ENCODE measurements at regions not wholly inside any gene's neighbourhood (a gene's known extent, or its start where the extent isn't known, plus 50 kb on each side); places are given as distances from the start of the nearest gene placed in this dataset.
A peak's percentile ranks its signal among the peaks of the same experiment; 100 is the strongest.

GRCh38 chr15:96406291-96406690 lies 75.8 kb downstream of the NR2F2 start:
- intact Hi-C loops (cut with DNase I), result no loop called here
- TF ChIP-seq, protein P1, sequence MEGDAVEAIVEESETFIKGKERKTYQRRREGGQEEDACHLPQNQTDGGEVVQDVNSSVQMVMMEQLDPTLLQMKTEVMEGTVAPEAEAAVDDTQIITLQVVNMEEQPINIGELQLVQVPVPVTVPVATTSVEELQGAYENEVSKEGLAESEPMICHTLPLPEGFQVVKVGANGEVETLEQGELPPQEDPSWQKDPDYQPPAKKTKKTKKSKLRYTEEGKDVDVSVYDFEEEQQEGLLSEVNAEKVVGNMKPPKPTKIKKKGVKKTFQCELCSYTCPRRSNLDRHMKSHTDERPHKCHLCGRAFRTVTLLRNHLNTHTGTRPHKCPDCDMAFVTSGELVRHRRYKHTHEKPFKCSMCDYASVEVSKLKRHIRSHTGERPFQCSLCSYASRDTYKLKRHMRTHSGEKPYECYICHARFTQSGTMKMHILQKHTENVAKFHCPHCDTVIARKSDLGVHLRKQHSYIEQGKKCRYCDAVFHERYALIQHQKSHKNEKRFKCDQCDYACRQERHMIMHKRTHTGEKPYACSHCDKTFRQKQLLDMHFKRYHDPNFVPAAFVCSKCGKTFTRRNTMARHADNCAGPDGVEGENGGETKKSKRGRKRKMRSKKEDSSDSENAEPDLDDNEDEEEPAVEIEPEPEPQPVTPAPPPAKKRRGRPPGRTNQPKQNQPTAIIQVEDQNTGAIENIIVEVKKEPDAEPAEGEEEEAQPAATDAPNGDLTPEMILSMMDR (IDR thresholded peaks at IDR 0.05), result no peak
- TF ChIP-seq POLR2A (IDR thresholded peaks at IDR 0.05), result no peak
- H3K27me3 ChIP-seq, result peaks cover 53% of the 10 kb centered on the region
- no peak overlapping the region for H3K27ac ChIP-seq
- H3K4me1 ChIP-seq (replicated peaks in 1 of 2), result peaks cover 4 to 15% of the 10 kb centered on the region in 2 donors
- no peaks in the 10 kb centered on the region for H3K36me3 ChIP-seq (replicated peaks in 1 of 2)
- no peaks in the 10 kb centered on the region for H3K9me3 ChIP-seq (replicated peaks in 1 of 3)
- WGBS, 4 donors, result 80 to 93% (median 89%) methylated on average over 3 of the region's 3 CpGs
- H3K4me3 ChIP-seq, result no peak overlapping the region
- no peak for DNase-seq

DNA sequence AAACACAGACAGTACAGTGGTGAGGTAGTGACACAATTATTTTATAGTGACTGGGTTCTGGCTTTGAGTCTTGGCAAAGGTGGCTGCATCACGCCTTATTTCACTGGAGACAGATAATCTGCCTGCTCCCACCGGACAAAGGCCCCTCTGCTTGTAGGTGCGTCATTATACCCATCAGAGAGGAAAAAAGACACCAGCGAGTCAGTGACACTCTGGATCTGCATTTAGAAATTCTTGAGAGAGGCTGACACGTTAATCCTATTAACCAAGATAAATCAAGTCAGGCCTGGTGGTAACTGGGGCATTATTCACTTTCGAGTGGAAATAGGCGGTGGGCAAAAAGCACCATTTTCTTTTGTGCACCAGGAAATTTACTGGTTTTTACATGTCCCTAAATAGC lies 76.2 kb downstream of the NR2F2 start:
- intact Hi-C loops (cut with DNase I), result no loop called here
- no peak for DNase-seq
- Histone ChIP-seq H3K36me3 (replicated peaks in 1 of 2) (no peaks in the 10 kb centered on the region), H3K9me3 (replicated peaks in 1 of 3) (no peaks in the 10 kb centered on the region), H3K27me3 (peaks cover 57% of the 10 kb centered on the region), H3K4me3 (no peak overlapping the region), H3K27ac (no peak overlapping the region), H3K4me1 (replicated peaks in 1 of 2) (peaks cover 4 to 15% of the 10 kb centered on the region in 2 donors)
- 84 to 86% (median 85%) methylated on average over 7 of the region's 7 CpGs for WGBS, 4 donors
- no peak for TF ChIP-seq POLR2A (IDR thresholded peaks at IDR 0.05)
- TF ChIP-seq, protein P1 (IDR thresholded peaks at IDR 0.05), result no peak

- 76 to 93% (median 81%) methylated on average over 2 of the region's 2 CpGs for WGBS, 4 donors
- TF ChIP-seq POLR2A (IDR thresholded peaks at IDR 0.05), result no peak
- TF ChIP-seq, protein P1 (IDR thresholded peaks at IDR 0.05), result no peak
- H3K4me3 ChIP-seq, result no peak overlapping the region
- no peak for DNase-seq
- no peak overlapping the region for H3K27ac ChIP-seq
- intact Hi-C loops (cut with DNase I), result no loop called here
- peaks cover 60% of the 10 kb centered on the region for H3K27me3 ChIP-seq
- H3K36me3 ChIP-seq (replicated peaks in 1 of 2), result no peaks in the 10 kb centered on the region
- H3K9me3 ChIP-seq (replicated peaks in 1 of 3), result no peaks in the 10 kb centered on the region
- peaks cover 4 to 15% of the 10 kb centered on the region in 2 donors for H3K4me1 ChIP-seq (replicated peaks in 1 of 2)
These were observed 77.0 kb downstream of the NR2F2 start for GRCh38 chr15:96407482-96407881.

DNA sequence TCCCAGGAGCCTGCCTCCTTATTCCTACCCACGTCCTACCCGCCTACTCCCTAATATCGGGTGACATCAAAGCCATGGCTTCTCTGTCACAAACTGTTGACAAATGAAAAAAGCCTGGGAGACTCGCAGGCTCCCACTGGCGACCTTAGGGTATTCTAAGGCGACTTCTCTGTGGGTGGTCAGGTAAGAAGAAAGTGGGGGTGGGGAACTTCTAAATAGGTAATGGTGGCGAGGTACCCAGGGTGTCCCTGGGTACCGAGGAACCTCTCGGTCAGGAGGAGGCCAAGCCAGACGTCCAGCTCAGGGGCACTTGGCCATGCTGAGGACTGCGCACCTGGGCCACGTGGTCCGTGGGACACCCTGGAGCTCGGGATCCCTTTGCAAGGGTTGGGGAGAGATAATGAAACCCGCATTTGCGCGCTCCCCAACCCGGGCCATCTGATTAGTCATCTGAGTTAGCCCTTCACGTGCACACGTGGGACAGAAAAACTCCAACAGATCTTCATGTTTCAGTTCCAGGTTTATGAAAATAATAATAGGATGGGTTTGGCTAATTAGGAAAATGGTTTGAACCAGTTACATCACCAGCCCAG lies 78.2 kb downstream of the NR2F2 start:
- Histone ChIP-seq H3K27me3 (peaks cover 65% of the 10 kb centered on the region), H3K4me1 (replicated peaks in 1 of 2) (peaks cover 4 to 15% of the 10 kb centered on the region in 2 donors), H3K36me3 (replicated peaks in 1 of 2) (no peaks in the 10 kb centered on the region), H3K4me3 (peak overlapping the region in 1 of 4 donors; percentile 54), H3K9me3 (replicated peaks in 1 of 3) (no peaks in the 10 kb centered on the region), H3K27ac (no peak overlapping the region)
- intact Hi-C loops (cut with DNase I), result no loop called here
- DNase-seq, result no peak
- 20 to 25% (median 21%) methylated on average over 17 to 20 of the region's 20 CpGs for WGBS, 4 donors
- TF ChIP-seq, protein P1 (IDR thresholded peaks at IDR 0.05), result no peak
- no peak for TF ChIP-seq POLR2A (IDR thresholded peaks at IDR 0.05)
